Transverse colon (tissue), 4 donors: ENCODE measurements at regions not wholly inside any gene's neighbourhood (a gene's known extent, or its start where the extent isn't known, plus 50 kb on each side); places are given as distances from the start of the nearest gene placed in this dataset.

ENCODE experiments used
- DNase-seq: peaks from one replicate; pipeline ENCODE4 v3.0.0-alpha.2; 2019
- H3K27ac ChIP-seq, 4 donors: fragments of 200-600 bp; sonication (generic); 2 replicates each; pipeline ENCODE4 v1.5.1; 2016 to 2018; ENCODE audit warnings: inconsistent platforms in 4 of 4
- H3K27me3 ChIP-seq: fragments of 200-600 bp; sonication (generic); 2 replicates; pipeline ENCODE4 v1.5.1; 2017; ENCODE audit warnings: inconsistent platforms
- H3K36me3 ChIP-seq, 4 donors: fragments of 200-600 bp; sonication (generic); 2 replicates each; pipeline ENCODE4 v1.5.1; 2017 to 2019; ENCODE audit warnings: inconsistent platforms in 4 of 4
- H3K4me1 ChIP-seq, 4 donors: fragments of 200-600 bp; sonication (generic); 2 replicates each; pipeline ENCODE4 v1.5.1; 2017 to 2020; ENCODE audit warnings: inconsistent platforms in 4 of 4
- H3K4me3 ChIP-seq, 4 donors: fragments of 200-600 bp; sonication (generic); 1 replicate in 1 of 4; 2 replicates in 3 of 4; pipeline versions ENCODE4 v1.5.1 to v1.6.1; 2017 to 2019; ENCODE audit warnings: inconsistent platforms in 4 of 4
- H3K9me3 ChIP-seq, 2 donors: fragments of 200-600 bp; sonication (generic); 2 replicates each; pipeline ENCODE4 v1.5.1; 2017 to 2019; ENCODE audit warnings: inconsistent platforms in 2 of 2
- CTCF ChIP-seq, 5 experiments: fragments of 200-600 bp in 3 of 5; fragments of 450-650 bp in 2 of 5; sonication (generic) in 3 of 5; IDR thresholded peaks; 1 replicate in 2 of 5; 2 replicates in 3 of 5; pipeline ENCODE4 v1.5.1; 2016 to 2017; ENCODE audit warnings: antibody characterized with exemption in 5 of 5, inconsistent platforms in 3 of 5, mild to moderate bottlenecking in 2 of 5, moderate library complexity in 1 of 5
- EP300 ChIP-seq: sonication (generic); formaldehyde crosslinking; IDR thresholded peaks from one replicate; pipeline ENCODE4 v1.6.1; 2017; ENCODE audit warnings: antibody characterized with exemption, low read depth
- POLR2A ChIP-seq: fragments of 450-650 bp; IDR thresholded peaks from one replicate; pipeline ENCODE4 v1.6.1; 2016; ENCODE audit warnings: antibody characterized with exemption, mild to moderate bottlenecking, moderate library complexity
- POLR2AphosphoS5 ChIP-seq, 3 donors: sonication (generic); formaldehyde crosslinking; IDR thresholded peaks; one replicate each; pipeline ENCODE4 v1.6.1; 2016; ENCODE audit warnings: antibody characterized with exemption in 3 of 3
- WGBS, 2 donors: methylation state at CpG; one replicate each; pipeline ENCODE4 v1.1.5; 2018; ENCODE audit warnings: low coverage in 1 of 2; 5-methylcytosine and 5-hydroxymethylcytosine counted together
- in situ Hi-C, 4 donors: fragments of 200-750 bp; cut with MboI; loops; one replicate each; pipeline versions ENCODE4 v1.15.0 to v1.15.1; 2017; ENCODE audit warnings: low sequenced_read_pairs in 3 of 4, low pct_ligation_motif_present in 1 of 4, low pct_unique_long_range_greater_than_20kb in 1 of 4
- intact Hi-C: fragments of 100-400 bp; cut with DNase I; formaldehyde crosslinking; loops from one replicate; pipeline ENCODE4 v1.15.1; 2023; ENCODE audit warnings: low total_unique reads

DNA sequence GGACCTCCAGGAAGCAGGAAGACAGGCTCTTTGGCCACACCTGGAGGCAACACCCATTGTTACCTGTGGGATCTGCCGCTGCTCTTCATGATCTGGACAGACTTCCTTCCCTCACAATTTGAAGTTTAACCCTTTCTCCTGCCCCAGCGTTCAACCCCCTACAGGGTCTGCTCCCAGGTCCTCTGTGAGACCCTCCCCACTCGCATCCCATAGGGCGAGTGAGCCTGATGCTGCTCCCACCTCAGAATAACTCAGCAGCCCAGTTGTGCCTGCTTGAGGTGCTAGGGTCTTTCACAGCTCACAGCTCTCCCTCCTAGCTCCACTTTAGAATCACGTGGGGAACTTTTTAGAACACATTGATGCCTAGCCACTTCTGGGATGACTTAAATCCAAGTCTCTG lies 61.8 kb upstream of the C10orf90 start:
- no peak overlapping the region for H3K4me3 ChIP-seq
- no peaks in the 10 kb centered on the region for H3K9me3 ChIP-seq
- in situ Hi-C loops = no loop called here
- no peaks in the 10 kb centered on the region for H3K4me1 ChIP-seq
- TF ChIP-seq EP300 (no peak), CTCF (IDR thresholded peaks at IDR 0.05) (no peak), POLR2A (no peak), POLR2AphosphoS5 (IDR thresholded peaks at IDR 0.05) (no peak)
- H3K27me3 ChIP-seq = no peaks in the 10 kb centered on the region
- WGBS, 2 donors = 65% methylated on average over 5 of the region's 5 CpGs; no CpG with 5 or more reads in 1 of the 2 donors
- H3K27ac ChIP-seq = no peak overlapping the region
- H3K36me3 ChIP-seq = no peaks in the 10 kb centered on the region
- no peak for DNase-seq
- intact Hi-C loops = no loop called here

- no peaks in the 10 kb centered on the region for H3K4me1 ChIP-seq
- intact Hi-C loops (no loop called here), in situ Hi-C loops (no loop called here)
- H3K9me3 ChIP-seq = no peaks in the 10 kb centered on the region
- no peaks in the 10 kb centered on the region for H3K27me3 ChIP-seq
- no peak overlapping the region for H3K27ac ChIP-seq
- no peak for DNase-seq
- TF ChIP-seq CTCF (IDR thresholded peaks at IDR 0.05) (no peak), POLR2A (no peak), EP300 (no peak), POLR2AphosphoS5 (IDR thresholded peaks at IDR 0.05) (no peak)
- WGBS, 2 donors = 68 to 80% methylated on average over 5 of the region's 5 CpGs
- H3K4me3 ChIP-seq = no peak overlapping the region
- H3K36me3 ChIP-seq = no peaks in the 10 kb centered on the region
Observed at GRCh38 chr10:126732868-126733267, 62.4 kb upstream of the C10orf90 start.

- Histone ChIP-seq H3K27ac (no peak overlapping the region), H3K9me3 (no peaks in the 10 kb centered on the region), H3K4me3 (no peak overlapping the region), H3K4me1 (no peaks in the 10 kb centered on the region), H3K27me3 (no peaks in the 10 kb centered on the region), H3K36me3 (no peaks in the 10 kb centered on the region)
- no peak for TF ChIP-seq POLR2AphosphoS5 (IDR thresholded peaks at IDR 0.05)
- TF ChIP-seq CTCF (IDR thresholded peaks at IDR 0.05) = no peak
- intact Hi-C loops = no loop called here
- WGBS, 2 donors = 46% methylated on average over 3 of the region's 3 CpGs; no CpG with 5 or more reads in 1 of the 2 donors
- in situ Hi-C loops = no loop called here
- DNase-seq = no peak
Observed at GRCh38 chr10:126734015-126734414, 63.5 kb upstream of the C10orf90 start.

GRCh38 chr10:126734967-126735366 lies 64.5 kb upstream of the C10orf90 start:
- no peaks in the 10 kb centered on the region for H3K4me1 ChIP-seq
- no peak overlapping the region for H3K4me3 ChIP-seq
- no peak for TF ChIP-seq CTCF (IDR thresholded peaks at IDR 0.05)
- no peak for TF ChIP-seq POLR2A
- TF ChIP-seq POLR2AphosphoS5 (IDR thresholded peaks at IDR 0.05) = no peak
- TF ChIP-seq EP300 = no peak
- no peak for DNase-seq
- no peaks in the 10 kb centered on the region for H3K9me3 ChIP-seq
- H3K36me3 ChIP-seq = no peaks in the 10 kb centered on the region
- intact Hi-C loops = no loop called here
- H3K27me3 ChIP-seq = no peaks in the 10 kb centered on the region
- no peak overlapping the region for H3K27ac ChIP-seq
- in situ Hi-C loops = no loop called here
- WGBS, 2 donors = 43% methylated on average over 3 of the region's 3 CpGs; no CpG with 5 or more reads in 1 of the 2 donors
